ENCODE measurements at regions not wholly inside any gene's neighbourhood (a gene's known extent, or its start where the extent isn't known, plus 50 kb on each side); places are given as distances from the start of the nearest gene placed in this dataset.
"Not testable (repeated sequence)": the region's sequence is repeated elsewhere in the genome, so short reads cannot be mapped to it uniquely, and the experiment has no call there.

- DNase-seq (ENCODE audit: extremely low spot score, insufficient read length, low read depth) (no peak), FAIRE-seq (no peak)
These were observed 484.6 kb downstream of the LTN1 start for GRCh38 chr21:28508126-28508525.

DNA sequence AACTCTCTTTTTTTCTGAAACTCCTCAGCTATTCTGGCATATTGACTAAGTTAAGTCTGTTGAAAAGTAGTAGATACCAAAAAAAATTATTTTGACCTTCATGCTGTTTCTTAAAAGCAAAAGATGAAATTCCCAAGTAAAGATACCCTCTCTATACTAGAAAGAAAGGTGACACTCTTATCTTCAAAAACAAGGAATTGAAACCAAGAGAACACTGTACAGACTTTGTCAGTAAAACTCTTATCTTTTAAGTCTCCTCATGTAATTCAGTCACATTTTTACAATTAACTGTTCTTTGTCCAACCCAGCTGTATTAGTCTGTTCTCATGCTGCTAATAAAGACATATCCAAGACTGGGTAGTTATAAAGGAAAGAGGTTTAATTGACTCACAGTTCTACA, 496.2 kb downstream of the LTN1 start:
- DNase-seq (ENCODE audit: extremely low spot score, insufficient read length, low read depth): no peak
- FAIRE-seq: no peak

GRCh38 chr21:28492127-28492526, 500.6 kb downstream of the LTN1 start:
- FAIRE-seq (no peak), DNase-seq (ENCODE audit: extremely low spot score, insufficient read length, low read depth) (no peak)

DNA sequence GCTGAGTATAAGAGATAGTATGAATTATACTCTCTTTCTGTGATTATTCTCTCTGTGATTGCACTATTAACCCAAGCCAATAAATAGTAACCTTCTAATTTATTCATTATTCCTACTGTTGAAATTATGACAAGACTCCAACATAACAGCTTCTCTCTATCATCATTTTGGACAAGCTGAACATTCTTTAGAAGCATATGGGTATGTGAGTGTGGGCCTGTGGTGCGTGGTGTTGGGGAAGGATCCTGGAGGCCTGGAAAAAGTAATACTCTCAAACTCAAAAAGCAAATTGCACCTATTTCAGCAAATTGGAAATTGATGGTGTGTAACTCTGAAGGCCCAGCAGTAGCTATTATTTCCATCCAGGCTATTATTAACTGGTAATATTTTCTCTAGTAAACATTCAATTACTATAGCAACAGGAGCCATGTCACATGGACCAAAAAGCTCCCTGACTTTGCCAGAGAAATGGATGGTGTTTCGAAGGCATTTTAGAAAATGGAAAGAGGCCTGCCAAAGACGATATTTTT, 502.8 kb downstream of the LTN1 start:
- DNase-seq (ENCODE audit: extremely low spot score, insufficient read length, low read depth): no peak

GRCh38 chr21:28489162-28489561, 503.5 kb downstream of the LTN1 start:
- DNase-seq (ENCODE audit: extremely low spot score, insufficient read length, low read depth): no peak
- no peak for FAIRE-seq

More for the DNA sequence above, 502.8 kb downstream of the LTN1 start:
- FAIRE-seq: no peak

DNA sequence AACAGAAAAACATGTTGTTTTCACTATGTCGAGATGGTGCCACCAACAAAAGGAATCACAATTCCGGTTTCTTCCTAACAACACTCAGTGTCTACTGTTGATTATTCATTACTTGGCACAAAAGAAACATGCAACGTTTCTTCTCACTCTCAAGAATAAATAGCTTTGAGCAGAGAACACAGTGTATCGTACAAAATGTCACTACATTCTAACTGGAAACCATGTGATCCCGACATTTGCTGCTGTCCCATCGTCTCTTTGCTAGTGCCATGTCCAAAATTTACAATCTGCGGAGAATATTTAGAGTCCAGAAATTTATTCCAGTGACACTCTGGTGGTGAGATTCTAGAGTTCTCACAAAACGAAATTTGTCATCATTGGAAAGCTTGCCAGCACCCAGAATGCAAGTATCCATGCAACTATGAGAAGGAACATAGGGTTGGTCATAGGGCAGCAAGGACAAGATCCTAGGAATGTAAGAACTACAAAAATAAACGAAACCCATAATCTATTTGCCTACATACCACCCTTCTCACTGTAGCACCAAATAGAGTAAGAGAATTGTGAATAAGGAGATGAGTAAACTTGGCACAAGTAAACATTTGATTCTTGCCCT, 505.1 kb downstream of the LTN1 start:
- FAIRE-seq (no peak), DNase-seq (ENCODE audit: extremely low spot score, insufficient read length, low read depth) (no peak)

- DNase-seq (ENCODE audit: extremely low spot score, insufficient read length, low read depth) (no peak), FAIRE-seq (no peak)
These were observed 507.2 kb downstream of the LTN1 start for GRCh38 chr21:28485301-28486022.

DNA sequence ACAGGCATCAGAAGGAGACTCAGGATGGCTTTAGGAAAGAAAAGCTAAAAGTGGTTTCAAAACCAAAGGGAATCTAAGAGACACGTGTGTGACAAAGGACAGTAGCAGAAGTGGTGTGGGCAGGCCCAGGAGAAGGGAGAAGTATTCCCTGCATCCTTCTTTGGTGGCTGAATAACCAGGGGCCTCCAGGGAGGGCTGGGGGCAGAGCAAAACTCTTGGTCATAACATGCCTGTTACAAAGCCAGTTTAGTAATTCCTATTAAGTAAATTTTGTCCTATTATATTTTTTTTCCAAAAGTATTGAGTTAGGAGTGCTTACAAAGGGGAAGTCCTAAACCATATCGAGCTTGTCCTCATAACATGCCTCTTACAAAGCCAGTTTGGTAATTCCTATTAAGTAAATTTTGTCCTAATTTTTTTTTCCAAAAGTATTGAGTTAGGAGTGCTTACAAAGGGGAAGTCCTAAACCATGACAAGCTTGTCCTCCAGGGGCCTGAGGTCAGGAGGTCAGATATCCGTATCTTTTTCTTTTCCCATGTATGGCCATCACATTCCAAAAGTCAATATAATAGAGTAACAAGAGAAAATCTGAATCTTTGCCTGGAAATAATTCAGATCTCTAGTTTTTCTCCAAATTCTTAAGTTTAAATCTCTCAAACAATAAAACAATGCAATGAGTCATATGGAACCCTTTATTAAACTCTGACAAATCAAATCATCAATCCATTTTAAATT, 509.2 kb downstream of the LTN1 start:
- no peak for FAIRE-seq
- no peak for DNase-seq (ENCODE audit: extremely low spot score, insufficient read length, low read depth)

- FAIRE-seq (no peak), DNase-seq (ENCODE audit: extremely low spot score, insufficient read length, low read depth) (no peak)
These were observed 510.0 kb downstream of the LTN1 start for GRCh38 chr21:28482657-28483056.

- DNase-seq (ENCODE audit: extremely low spot score, insufficient read length, low read depth) (no peak), FAIRE-seq (no peak)
These were observed 512.2 kb downstream of the LTN1 start for GRCh38 chr21:28480470-28480869.

DNA sequence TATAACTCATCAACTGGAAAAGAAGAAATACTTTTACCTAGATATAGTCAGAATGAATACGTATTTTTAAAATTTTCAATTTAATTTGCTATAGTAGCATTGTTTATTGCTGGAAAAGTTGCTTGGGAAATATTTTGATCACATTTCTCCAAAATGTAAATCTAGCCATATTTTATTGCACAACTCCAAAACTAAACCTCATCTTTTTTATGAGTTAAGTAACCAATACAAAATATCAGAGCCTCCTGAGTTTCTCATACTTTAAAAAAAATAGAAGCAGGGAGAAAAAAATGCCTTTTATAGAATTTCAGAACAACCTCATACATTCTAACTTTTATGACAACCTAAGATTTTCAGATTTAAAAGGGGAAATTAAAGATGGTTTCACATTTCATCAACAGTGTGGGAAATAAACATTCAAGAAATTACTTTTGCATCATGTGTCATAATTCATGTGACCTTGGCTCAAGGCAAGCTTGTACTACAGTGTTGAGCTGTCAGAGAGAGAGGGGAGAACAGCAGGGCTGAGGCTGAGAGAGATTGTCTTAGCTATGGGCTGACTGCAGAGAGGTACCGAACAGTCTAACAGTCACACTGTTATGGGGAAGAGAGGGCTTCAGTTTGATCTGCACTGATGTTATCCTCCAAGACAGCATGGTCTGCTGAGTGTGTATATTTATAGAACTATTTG, 519.0 kb downstream of the LTN1 start:
- no peak for DNase-seq (ENCODE audit: extremely low spot score, insufficient read length, low read depth)
- FAIRE-seq: no peak

DNA sequence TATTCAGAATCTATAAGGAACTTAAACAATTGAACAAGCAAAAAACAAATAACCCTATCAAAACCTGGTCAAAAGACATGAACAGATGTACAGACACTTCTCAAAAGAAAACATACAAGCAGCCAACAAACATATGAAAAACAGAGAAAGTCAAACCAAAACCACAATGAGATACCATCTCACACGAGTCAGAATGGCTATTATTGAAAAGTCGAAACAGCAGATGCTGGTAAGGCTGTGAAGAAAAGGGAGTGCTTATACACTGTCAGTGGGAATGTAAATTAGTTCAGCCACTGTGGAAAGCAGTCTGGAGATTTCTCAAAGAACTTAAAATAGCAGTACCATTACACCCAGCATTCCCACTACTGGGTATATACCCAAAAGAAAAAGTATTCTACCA, 520.1 kb downstream of the LTN1 start:
- DNase-seq (ENCODE audit: extremely low spot score, insufficient read length, low read depth); FAIRE-seq: not testable (repeated sequence)

DNA sequence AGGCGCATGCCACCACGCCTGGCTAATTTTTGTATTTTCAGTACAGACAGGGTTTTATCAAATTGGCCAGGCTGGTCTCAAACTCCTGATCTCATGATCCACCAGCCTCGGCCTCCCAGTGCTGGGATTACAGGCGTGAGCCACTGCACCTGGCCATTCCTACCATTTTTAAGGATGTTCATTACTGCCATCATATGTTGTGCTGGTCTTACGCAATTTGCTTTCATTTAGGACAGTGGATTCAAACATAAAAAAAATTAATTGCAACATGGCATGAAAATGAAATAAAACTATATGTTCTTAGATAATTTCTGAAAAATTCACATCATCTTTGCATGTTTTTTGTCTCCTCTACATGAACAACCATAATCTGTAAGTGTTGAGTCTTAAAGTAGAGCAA, 527.7 kb downstream of the LTN1 start:
- no peak for FAIRE-seq

DNA sequence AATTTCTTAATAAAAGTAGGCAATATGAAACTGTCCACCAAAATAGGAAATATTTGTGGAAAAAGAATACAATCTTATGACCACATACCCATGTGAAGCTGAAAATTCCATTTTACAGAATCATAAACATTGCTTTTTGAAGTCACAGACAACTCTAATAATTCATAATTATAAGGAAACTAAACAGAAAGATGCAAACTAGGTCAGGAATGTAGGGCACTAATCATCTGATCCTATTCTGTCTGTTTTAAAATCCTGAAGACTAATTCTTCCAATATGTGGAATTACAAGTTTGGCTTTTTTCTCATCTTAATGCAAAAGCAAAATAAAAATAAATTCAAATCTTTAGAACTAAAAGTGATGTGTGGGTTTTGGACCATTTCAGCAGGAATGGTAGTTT, 528.6 kb downstream of the LTN1 start:
- DNase-seq (ENCODE audit: extremely low spot score, insufficient read length, low read depth): no peak
- FAIRE-seq: no peak

More for the DNA sequence above, 527.7 kb downstream of the LTN1 start:
- DNase-seq (ENCODE audit: extremely low spot score, insufficient read length, low read depth): no peak

GRCh38 chr21:28459193-28459592, 533.5 kb downstream of the LTN1 start:
- DNase-seq (ENCODE audit: extremely low spot score, insufficient read length, low read depth): no peak

DNA sequence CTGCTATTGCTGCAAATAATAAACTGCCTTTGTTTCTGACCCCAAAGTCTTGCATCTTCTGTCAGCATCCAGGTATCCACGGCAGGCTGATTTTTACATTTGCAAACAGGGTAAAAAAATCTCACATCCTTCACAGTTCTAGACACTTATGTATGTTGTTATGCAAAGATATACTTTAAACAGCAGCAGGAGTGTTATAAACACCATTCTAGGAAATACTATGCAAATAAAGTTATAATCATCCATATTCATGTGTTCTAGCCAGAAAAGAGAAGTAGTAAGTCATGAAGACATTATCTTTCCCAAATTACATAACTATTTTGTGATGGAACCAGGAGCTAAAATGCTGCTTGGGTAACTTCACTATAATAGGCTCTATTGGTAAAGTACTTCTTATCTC, 534.2 kb downstream of the LTN1 start:
- DNase-seq (ENCODE audit: extremely low spot score, insufficient read length, low read depth) (no peak), FAIRE-seq (no peak)

More at GRCh38 chr21:28459193-28459592, 533.5 kb downstream of the LTN1 start:
- FAIRE-seq: no peak

- FAIRE-seq (no peak), DNase-seq (ENCODE audit: extremely low spot score, insufficient read length, low read depth) (no peak)
These were observed 537.5 kb downstream of the LTN1 start for GRCh38 chr21:28455253-28455600.

DNA sequence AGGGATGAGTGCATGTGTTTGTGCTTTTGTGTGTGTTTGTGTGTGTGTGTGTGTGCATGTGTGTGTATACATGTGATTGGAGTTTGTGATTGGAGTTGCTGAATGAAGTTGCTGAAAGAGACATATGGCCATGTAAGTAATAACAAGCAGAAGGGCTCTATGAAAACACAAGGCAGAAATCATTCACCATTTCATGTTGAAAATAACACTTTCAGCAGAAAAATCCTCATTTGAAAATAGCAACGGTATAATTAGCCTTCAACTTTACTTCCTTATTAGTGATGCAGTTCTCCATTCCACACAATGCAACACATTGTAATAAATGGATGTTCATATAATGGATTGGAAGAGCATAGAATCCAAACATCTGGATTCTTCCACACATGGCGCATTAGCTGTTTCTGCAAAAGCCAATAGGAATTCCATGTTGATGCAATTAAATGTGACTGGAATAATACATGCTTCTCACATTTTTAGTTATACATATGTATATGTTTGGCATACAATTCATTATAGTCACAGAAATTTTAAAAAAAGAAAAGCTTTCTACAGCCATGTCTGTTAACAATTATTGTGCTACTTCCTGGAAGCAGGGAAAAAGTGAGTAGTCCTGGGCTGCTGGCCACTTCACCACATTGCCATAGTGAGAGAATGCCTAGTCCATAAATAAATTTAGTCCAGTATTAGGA, 538.0 kb downstream of the LTN1 start:
- no peak for DNase-seq (ENCODE audit: extremely low spot score, insufficient read length, low read depth)
- no peak for FAIRE-seq

- FAIRE-seq (no peak), DNase-seq (ENCODE audit: extremely low spot score, insufficient read length, low read depth) (no peak)
These were observed 545.2 kb downstream of the LTN1 start for GRCh38 chr21:28447462-28447861.

Measured in GM18507 (cell line).